H1 (cell line): ENCODE measurements at regions not wholly inside any gene's neighbourhood (a gene's known extent, or its start where the extent isn't known, plus 50 kb on each side); places are given as distances from the start of the nearest gene placed in this dataset.

ENCODE experiments used
- CTCF ChIA-PET: fragments of 300-600 bp; sonication (Branson Sonifier 250); formaldehyde crosslinking; loops from one replicate; lab custom pipeline; 2021; ENCODE audit not compliant: partially characterized antibody; lab: Charles Lee
- POLR2A ChIA-PET: fragments of 300-600 bp; sonication (Branson Sonifier 250); formaldehyde crosslinking; loops from one replicate; lab custom pipeline; 2021; ENCODE audit warnings: inconsistent platforms; ENCODE audit not compliant: partially characterized antibody; lab: Charles Lee
- DNase-seq, 2 experiments: peaks; one replicate each; pipeline versions ENCODE4 v3.0.0 to v3.0.0-alpha.2; 2010 to 2022; ENCODE audit warnings: low spot score in 2 of 2, low read depth in 1 of 2, mixed read lengths in 1 of 2
- FAIRE-seq: peaks from 2 replicates; lab custom pipeline; 2011; peaks lifted over from hg19 to GRCh38; lab: Jason Lieb, UNC
- H2AFZ ChIP-seq: 2 replicates; pipeline ENCODE4 v1.8.1; 2012; ENCODE audit warnings: low read length, inconsistent platforms
- H2AK5ac ChIP-seq: 2 replicates; pipeline ENCODE4 v1.6.1; 2013; ENCODE audit warnings: low read depth, low read length
- H2BK120ac ChIP-seq: replicated peaks from 2 replicates; pipeline ENCODE3; 2013; ENCODE audit warnings: low read depth, low read length, inconsistent platforms
- H2BK12ac ChIP-seq: 2 replicates; pipeline ENCODE4 v1.6.1; 2013; ENCODE audit warnings: low read depth, low read length
- H2BK15ac ChIP-seq: 2 replicates; pipeline ENCODE4 v1.6.1; 2013; ENCODE audit warnings: low read length
- H2BK20ac ChIP-seq: 2 replicates; pipeline ENCODE4 v1.6.1; 2013; ENCODE audit warnings: low read length
- H2BK5ac ChIP-seq: 2 replicates; pipeline ENCODE4 v1.6.1; 2013; ENCODE audit warnings: low read depth, low read length
- H3K14ac ChIP-seq: 2 replicates; pipeline ENCODE4 v1.6.1; 2013; ENCODE audit warnings: inconsistent platforms; ENCODE audit not compliant: insufficient read length
- H3K18ac ChIP-seq: 2 replicates; pipeline ENCODE4 v1.6.1; 2013; ENCODE audit warnings: low read length; ENCODE audit errors: extremely low read depth
- H3K23ac ChIP-seq: 2 replicates; pipeline ENCODE4 v1.6.1; 2013; ENCODE audit warnings: inconsistent platforms; ENCODE audit not compliant: insufficient read length
- H3K23me2 ChIP-seq: 2 replicates; pipeline ENCODE4 v1.6.1; 2013; ENCODE audit warnings: low read depth, low read length
- H3K27ac ChIP-seq: 2 replicates; pipeline ENCODE4 v1.6.1; 2011; ENCODE audit warnings: low read depth, low read length, inconsistent platforms
- H3K27me3 ChIP-seq, 4 experiments: replicated peaks in 1 of 4; 1 replicate in 1 of 4; 2 replicates in 3 of 4; pipeline versions ENCODE4 v1.6.1 to v1.8.1; 2011 to 2013; ENCODE audit warnings: low read length in 3 of 4, mild to moderate bottlenecking in 3 of 4, inconsistent platforms in 2 of 4, mixed read lengths in 2 of 4, moderate library complexity in 1 of 4; ENCODE audit not compliant: control insufficient read depth in 3 of 4, insufficient read depth in 3 of 4; ENCODE audit errors: extremely low read depth in 1 of 4
- H3K36me3 ChIP-seq, 4 experiments: 2 replicates each; pipeline versions ENCODE4 v1.6.1 to v1.8.1; 2011 to 2013; ENCODE audit warnings: mild to moderate bottlenecking in 4 of 4, low read length in 3 of 4, moderate library complexity in 2 of 4, control low read depth in 1 of 4, inconsistent platforms in 1 of 4; ENCODE audit not compliant: insufficient read depth in 4 of 4, control insufficient read depth in 2 of 4
- H3K4ac ChIP-seq: replicated peaks from 2 replicates; pipeline ENCODE3; 2013; ENCODE audit warnings: low read length, low read depth, mixed read lengths, inconsistent platforms; ENCODE audit not compliant: insufficient read length
- H3K4me1 ChIP-seq, 4 experiments: replicated peaks in 1 of 4; 1 replicate in 1 of 4; 2 replicates in 3 of 4; pipeline versions ENCODE4 v1.6.1 to v1.8.1; 2011 to 2013; ENCODE audit warnings: low read length in 3 of 4, inconsistent platforms in 2 of 4, mixed read lengths in 1 of 4; ENCODE audit not compliant: insufficient read depth in 4 of 4, control insufficient read depth in 3 of 4
- H3K4me2 ChIP-seq, 2 experiments: 2 replicates each; pipeline versions ENCODE4 v1.6.1 to v1.8.1; 2011 to 2013; ENCODE audit warnings: low read depth in 2 of 2, low read length in 2 of 2, control low read depth in 1 of 2, inconsistent platforms in 1 of 2, mild to moderate bottlenecking in 1 of 2; ENCODE audit not compliant: insufficient read depth in 1 of 2
- H3K4me3 ChIP-seq, 4 experiments: fragments of 200-600, 300-600 bp in 1 of 4; sonication (generic), shearing (Covaris generic), sonication (Bioruptor Twin) in 1 of 4; 2 replicates each; pipeline versions ENCODE4 v1.5.1 to v1.8.1; 2011 to 2016; ENCODE audit warnings: low read length in 4 of 4, low read depth in 3 of 4, control low read depth in 2 of 4, inconsistent platforms in 2 of 4, mild to moderate bottlenecking in 2 of 4, mixed read lengths in 1 of 4, moderate library complexity in 1 of 4; ENCODE audit not compliant: insufficient read depth in 2 of 4; ENCODE audit errors: extremely low read depth in 1 of 4
- H3K56ac ChIP-seq: replicated peaks from 2 replicates; pipeline ENCODE3; 2013; ENCODE audit warnings: low read depth, mild to moderate bottlenecking, mixed read lengths, low read length, inconsistent platforms; ENCODE audit not compliant: insufficient read length
- H3K79me1 ChIP-seq: 2 replicates; pipeline ENCODE4 v1.6.1; 2013; ENCODE audit warnings: low read depth, low read length, control low read depth
- H3K79me2 ChIP-seq, 2 experiments: 2 replicates each; pipeline versions ENCODE4 v1.6.1 to v1.8.1; 2012 to 2013; ENCODE audit warnings: low read length in 2 of 2, mild to moderate bottlenecking in 2 of 2, inconsistent platforms in 1 of 2; ENCODE audit not compliant: insufficient read depth in 2 of 2, control insufficient read depth in 1 of 2
- H3K9ac ChIP-seq, 4 experiments: replicated peaks in 1 of 4; 1 replicate in 1 of 4; 2 replicates in 3 of 4; pipeline versions ENCODE4 v1.6.1 to v1.8.1; 2011 to 2013; ENCODE audit warnings: low read depth in 3 of 4, low read length in 3 of 4, control low read depth in 2 of 4, mild to moderate bottlenecking in 2 of 4, moderate library complexity in 2 of 4, inconsistent platforms in 1 of 4; ENCODE audit errors: extremely low read depth in 1 of 4
- H3K9me3 ChIP-seq, 2 experiments: 2 replicates each; pipeline versions ENCODE4 v1.6.1 to v1.8.1; 2012 to 2013; ENCODE audit warnings: mild to moderate bottlenecking in 2 of 2, moderate library complexity in 2 of 2, control low read depth in 1 of 2, inconsistent platforms in 1 of 2, low read depth in 1 of 2, low read length in 1 of 2, mixed read lengths in 1 of 2; ENCODE audit not compliant: insufficient read depth in 2 of 2
- H4K20me1 ChIP-seq, 2 experiments: replicated peaks in 1 of 2; 2 replicates each; pipeline versions ENCODE3 to v1.8.1; 2011 to 2013; ENCODE audit warnings: inconsistent platforms in 2 of 2, low read length in 2 of 2, mild to moderate bottlenecking in 1 of 2; ENCODE audit not compliant: insufficient read depth in 2 of 2, control insufficient read depth in 1 of 2
- H4K5ac ChIP-seq: 2 replicates; pipeline ENCODE4 v1.6.1; 2013; ENCODE audit warnings: low read length, low read depth, mixed read lengths, inconsistent platforms; ENCODE audit not compliant: insufficient read length
- H4K8ac ChIP-seq: 2 replicates; pipeline ENCODE4 v1.8.0; 2013; ENCODE audit warnings: mild to moderate bottlenecking, moderate library complexity, low read length, inconsistent platforms; ENCODE audit not compliant: insufficient read depth; ENCODE audit errors: extremely low read depth
- H4K91ac ChIP-seq: replicated peaks from 2 replicates; pipeline ENCODE3; 2013; ENCODE audit warnings: low read length, mixed read lengths, inconsistent platforms; ENCODE audit not compliant: insufficient read length
- ASH2L ChIP-seq: fragments of 200-600, 300-600 bp; sonication (generic); IDR thresholded peaks from one replicate; pipeline ENCODE4 v1.7.1; 2017; ENCODE audit warnings: low read length
- CHD1 ChIP-seq: IDR thresholded peaks from 2 replicates; pipeline ENCODE4 v1.6.1; 2012; ENCODE audit warnings: low read depth, low read length, improper control_type of control experiment
- JUN ChIP-seq: IDR thresholded peaks from 2 replicates; pipeline ENCODE4 v1.6.1; 2011; ENCODE audit warnings: low read depth, mild to moderate bottlenecking, improper control_type of control experiment, low read length
- KDM4A ChIP-seq: IDR thresholded peaks from one replicate; pipeline ENCODE4 v1.7.1; 2012; ENCODE audit warnings: low read depth, mild to moderate bottlenecking, moderate library complexity, low read length, inconsistent platforms; ENCODE audit not compliant: severe bottlenecking
- MAFK ChIP-seq: IDR thresholded peaks from 2 replicates; pipeline ENCODE4 v1.6.1; 2012; ENCODE audit warnings: low read depth, mild to moderate bottlenecking, improper control_type of control experiment, low read length
- POU5F1 ChIP-seq: IDR thresholded peaks from 2 replicates; pipeline ENCODE4 v1.6.1; 2011; ENCODE audit warnings: low read depth, mild to moderate bottlenecking, low read length, moderate library complexity
- SIN3A ChIP-seq, 2 experiments: IDR thresholded peaks in 1 of 2; conservative IDR thresholded peaks in 1 of 2; 2 replicates each; pipeline ENCODE4 v1.6.1; 2011 to 2012; ENCODE audit warnings: low read length in 2 of 2, improper control_type of control experiment in 1 of 2, low read depth in 1 of 2, mild to moderate bottlenecking in 1 of 2
- WGBS, 2 experiments: shearing (Covaris generic) in 1 of 2; methylation state at CpG; one replicate each; pipeline versions ENCODE4 v1.1.6 to v1.1.7; 2013 to 2015; ENCODE audit warnings: low lambda C conversion rate in 2 of 2, mixed read lengths in 2 of 2, inconsistent platforms in 1 of 2, low coverage in 1 of 2, missing lambda C conversion rate in 1 of 2; ENCODE audit not compliant: insufficient replicate concordance in 2 of 2, insufficient coverage in 1 of 2, insufficient read length in 1 of 2; ENCODE audit errors: extremely low coverage in 1 of 2, missing lambda C conversion rate in 1 of 2; 5-methylcytosine and 5-hydroxymethylcytosine counted together

DNA sequence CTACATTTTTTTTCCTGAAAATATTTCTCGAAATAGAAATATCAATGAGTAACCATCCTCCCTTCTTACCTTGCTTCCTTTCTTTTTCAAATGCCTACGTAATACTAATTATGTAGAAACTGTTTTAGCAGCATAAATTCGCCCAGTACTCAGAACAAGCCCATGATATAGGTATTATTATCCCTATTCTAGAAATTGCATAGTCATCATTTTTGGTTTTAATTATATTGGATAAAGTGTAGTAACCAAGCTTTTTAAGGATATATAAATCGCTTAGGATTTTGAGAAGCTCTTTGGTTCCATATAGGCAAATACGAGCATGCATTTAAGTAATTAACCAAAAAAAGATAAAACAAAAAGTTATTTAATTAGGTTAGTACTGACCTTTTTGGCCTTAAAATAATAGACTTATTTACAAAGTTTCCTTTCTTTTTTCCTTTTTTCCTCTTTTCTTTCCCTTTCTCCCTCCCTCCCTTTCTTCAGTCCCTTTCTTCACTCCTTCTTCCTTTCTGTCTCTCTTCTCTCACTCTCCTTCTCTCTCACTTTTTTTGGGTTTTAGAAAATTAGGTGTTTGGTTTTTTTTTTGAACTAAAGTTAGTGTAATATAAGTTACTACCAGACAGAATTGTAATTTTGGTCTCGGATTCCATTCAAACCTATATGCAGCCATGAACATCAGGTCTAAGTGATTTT is 457.7 kb downstream of the RFPL4B start:
- Histone ChIP-seq H2BK15ac (no peak overlapping the region), H3K4me2 (no peak overlapping the region), H3K79me1 (no peaks in the 10 kb centered on the region), H4K20me1 (no peaks in the 10 kb centered on the region), H3K4me3 (no peak overlapping the region), H3K23me2 (no peaks in the 10 kb centered on the region; the same call in 1 of the 2 replicates), H3K4me1 (no peaks in the 10 kb centered on the region), H3K4ac (no peak overlapping the region), H3K9me3 (no peaks in the 10 kb centered on the region), H3K18ac (no peak overlapping the region), H2BK5ac (no peak overlapping the region), H4K5ac (no peak overlapping the region), H3K27me3 (no peaks in the 10 kb centered on the region), H2AK5ac (no peak overlapping the region), H3K23ac (no peak overlapping the region), H3K27ac (no peak overlapping the region), H2BK20ac (no peak overlapping the region), H3K79me2 (no peaks in the 10 kb centered on the region), H2AFZ (no peak overlapping the region), H3K56ac (no peak overlapping the region), H2BK12ac (no peak overlapping the region), H3K9ac (no peak overlapping the region), H3K36me3 (no peaks in the 10 kb centered on the region), H3K14ac (no peak overlapping the region), H4K8ac (no peak overlapping the region), H4K91ac (no peak overlapping the region), H2BK120ac (no peak overlapping the region)
- FAIRE-seq (no peak), DNase-seq (no peak)
- TF ChIP-seq SIN3A (conservative IDR thresholded peaks at IDR 0.05 in 1 of 2, IDR thresholded peaks at IDR 0.05 in 1 of 2; ENCODE audit: low read depth in 1 of 2, low read length in 2 of 2) (no peak), ASH2L (no peak), JUN (no peak), MAFK (peak; percentile 96), POU5F1 (no peak), KDM4A (no peak), CHD1 (no peak)
- POLR2A ChIA-PET, result no interaction called here
- 83% methylated on average over 6 of the region's 6 CpGs; no CpG with 5 or more reads in 1 of the 2 experiments for WGBS, 2 experiments
- CTCF ChIA-PET, result no interaction called here
